Ammon's horn (tissue), 1 donor: ENCODE measurements at regions not wholly inside any gene's neighbourhood (a gene's known extent, or its start where the extent isn't known, plus 50 kb on each side); places are given as distances from the start of the nearest gene placed in this dataset.

Experiments
- DNase-seq: peaks from one replicate; pipeline ENCODE4 v3.0.0-alpha.2; 2016; ENCODE audit warnings: low spot score

DNA sequence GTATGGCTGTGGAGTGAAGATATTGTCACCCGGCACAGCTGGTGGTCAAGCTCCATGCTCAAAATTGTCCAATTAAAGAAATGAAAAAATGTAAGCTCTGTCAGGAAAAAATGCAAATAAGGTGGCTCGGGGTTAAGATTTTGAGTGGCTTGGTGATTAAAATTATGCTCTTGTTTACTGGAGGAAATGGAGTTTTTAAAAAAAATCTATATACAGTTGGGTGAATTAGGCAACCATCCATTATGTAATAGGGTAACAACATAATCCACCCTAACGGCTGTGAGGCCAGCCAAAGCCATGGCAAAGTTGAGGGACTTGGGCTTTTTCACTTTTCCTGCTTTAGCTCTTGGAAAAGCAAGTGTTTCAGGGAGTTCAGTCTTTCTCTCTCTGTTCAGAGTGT, 260.8 kb upstream of the HABP2 start:
- no peak for DNase-seq

- DNase-seq = no peak
These were observed 260.1 kb upstream of the HABP2 start for GRCh38 chr10:113292743-113293142.

DNA sequence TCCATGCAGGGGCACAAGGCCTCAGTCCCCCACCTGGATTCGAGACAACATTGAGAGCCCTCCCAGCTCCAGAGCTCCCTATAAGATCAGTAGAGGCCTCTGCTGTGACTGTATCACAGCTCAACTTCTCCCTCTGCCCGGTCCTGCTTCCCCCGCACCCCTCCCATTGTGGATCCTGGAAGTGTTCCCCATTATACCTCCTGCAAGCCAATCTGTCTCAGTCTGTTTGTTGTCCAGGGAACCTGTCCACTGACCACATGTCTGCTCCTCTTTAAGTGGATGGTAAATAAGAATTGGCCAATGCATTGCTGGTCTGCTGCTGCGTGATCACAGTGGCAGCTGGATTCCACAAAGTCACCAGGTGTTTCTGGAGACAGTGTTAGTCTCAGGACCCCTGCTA, 259.7 kb upstream of the HABP2 start:
- no peak for DNase-seq

- DNase-seq = no peak
These were observed 258.0 kb upstream of the HABP2 start for GRCh38 chr10:113294868-113295267.

GRCh38 chr10:113297226-113297625, 255.6 kb upstream of the HABP2 start:
- no peak for DNase-seq

- no peak for DNase-seq
These were observed 254.2 kb upstream of the HABP2 start for GRCh38 chr10:113298616-113299015.

- no peak for DNase-seq
These were observed 252.7 kb upstream of the HABP2 start for GRCh38 chr10:113300201-113300600.

- DNase-seq = no peak
These were observed 252.2 kb upstream of the HABP2 start for GRCh38 chr10:113300617-113301016.

DNA sequence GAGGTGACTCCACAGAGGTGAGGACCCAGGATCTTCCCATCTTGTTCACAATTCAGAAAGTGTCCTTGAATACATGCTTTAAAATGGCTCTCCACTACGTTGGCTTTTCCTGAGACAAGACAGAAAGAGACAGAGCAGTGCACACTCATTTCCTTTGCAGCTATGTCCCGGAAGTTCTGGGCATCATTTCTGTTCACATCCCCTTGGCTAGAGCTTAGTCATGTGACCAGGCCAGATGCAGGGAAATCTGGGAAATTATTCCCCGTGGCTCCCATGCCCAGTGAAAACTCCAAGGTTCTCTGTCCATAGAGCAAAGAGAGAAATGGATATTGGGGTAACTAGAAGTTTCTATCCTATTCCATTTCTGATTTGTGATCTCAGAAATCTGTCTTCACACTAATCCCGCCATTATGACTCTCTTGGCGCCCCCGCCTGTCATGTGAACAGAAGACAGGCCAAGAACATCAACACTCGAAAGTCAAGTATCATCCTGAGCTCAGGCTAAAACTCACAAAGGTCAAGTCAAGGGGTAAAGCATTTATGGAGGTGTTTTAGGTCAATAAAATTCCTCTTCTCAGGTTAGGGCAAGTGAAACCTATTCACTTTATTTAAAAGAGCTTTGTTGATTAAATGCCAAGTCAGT, 251.4 kb upstream of the HABP2 start:
- no peak for DNase-seq

GRCh38 chr10:113302062-113302461, 250.8 kb upstream of the HABP2 start:
- DNase-seq = no peak

DNA sequence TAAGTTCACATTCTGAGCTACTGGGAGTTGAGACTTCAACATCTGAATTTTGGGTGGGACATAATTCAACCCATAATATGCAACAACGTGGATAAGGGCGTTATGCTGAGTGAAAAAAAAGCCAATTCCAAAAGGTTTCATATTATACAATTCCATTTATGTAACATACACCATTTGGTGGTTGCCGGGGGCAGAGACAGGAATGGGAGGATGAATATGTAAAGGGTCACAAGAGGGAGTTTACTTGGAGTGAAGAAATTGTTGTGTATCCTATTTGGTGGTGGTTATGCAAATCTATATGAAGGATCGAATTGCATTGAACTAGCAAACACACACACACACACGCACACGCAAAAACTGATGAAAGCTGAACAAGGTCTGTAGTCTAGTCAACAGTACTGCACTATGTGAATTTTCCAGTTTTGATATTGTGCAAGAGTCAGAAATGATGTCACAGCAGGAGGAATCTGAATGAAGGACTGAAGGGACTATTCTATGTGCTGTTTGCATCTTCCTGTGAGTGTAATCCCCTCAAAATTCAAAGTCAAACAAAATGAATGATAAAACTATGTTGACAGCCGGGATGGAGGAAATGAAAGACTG, 249.2 kb upstream of the HABP2 start:
- no peak for DNase-seq

DNA sequence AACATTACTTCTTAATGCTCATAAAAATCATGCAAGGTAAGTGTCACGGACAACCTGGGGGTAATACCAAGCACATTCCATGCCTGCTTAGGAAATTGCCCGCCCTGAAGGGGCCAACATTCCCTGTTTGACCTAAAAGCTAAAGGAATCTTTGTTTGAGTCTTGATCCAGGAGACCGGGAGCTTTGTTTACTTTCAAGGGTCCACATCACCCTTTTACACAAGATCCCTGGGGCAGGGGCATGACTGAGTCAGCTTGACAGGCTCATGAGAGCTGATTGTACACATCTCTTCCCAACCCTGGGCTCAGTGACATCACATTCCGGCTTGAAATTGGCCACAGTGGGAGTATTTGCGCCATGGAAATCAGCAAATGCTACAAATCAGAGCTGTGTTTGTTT, 248.1 kb upstream of the HABP2 start:
- no peak for DNase-seq

DNA sequence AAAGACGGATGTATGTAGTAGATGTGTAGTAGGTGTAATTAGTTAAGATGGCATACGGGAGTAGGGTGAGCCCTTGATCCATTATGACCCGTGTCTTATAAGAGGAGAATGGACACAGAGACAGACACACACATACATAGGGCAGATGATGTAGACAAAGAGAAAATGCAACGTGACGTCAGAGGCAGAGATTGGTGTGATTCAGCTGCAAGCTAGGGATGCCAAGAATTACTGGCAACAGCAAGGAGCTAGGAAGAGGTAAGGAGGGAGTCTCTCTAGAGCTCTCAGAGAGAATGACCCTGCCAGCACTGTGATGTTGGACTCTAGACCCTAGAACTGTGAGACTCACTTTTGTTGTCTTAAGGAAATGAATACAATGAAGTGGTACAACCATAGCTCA, 247.0 kb upstream of the HABP2 start:
- no peak for DNase-seq

DNA sequence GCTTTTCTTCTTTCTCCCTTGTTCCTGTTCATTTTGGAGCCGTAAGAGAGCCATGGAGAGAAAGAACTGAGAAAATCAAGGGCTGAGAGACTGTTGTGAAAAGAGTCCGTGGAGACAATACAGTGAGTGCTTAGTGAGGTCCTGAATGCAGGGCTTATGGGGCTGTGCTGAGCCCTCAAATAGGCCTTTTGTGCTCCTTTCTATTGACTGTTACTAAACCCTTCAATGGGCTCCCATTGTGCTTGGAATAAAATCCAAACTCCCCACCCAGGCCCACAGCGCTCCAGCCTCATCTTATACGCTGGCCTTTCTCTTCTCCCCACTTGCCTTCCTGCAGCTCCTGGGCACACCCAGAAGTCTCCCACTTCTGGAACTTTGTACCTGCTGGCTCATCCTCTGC, 243.1 kb upstream of the HABP2 start:
- peak; percentile 72 for DNase-seq

DNA sequence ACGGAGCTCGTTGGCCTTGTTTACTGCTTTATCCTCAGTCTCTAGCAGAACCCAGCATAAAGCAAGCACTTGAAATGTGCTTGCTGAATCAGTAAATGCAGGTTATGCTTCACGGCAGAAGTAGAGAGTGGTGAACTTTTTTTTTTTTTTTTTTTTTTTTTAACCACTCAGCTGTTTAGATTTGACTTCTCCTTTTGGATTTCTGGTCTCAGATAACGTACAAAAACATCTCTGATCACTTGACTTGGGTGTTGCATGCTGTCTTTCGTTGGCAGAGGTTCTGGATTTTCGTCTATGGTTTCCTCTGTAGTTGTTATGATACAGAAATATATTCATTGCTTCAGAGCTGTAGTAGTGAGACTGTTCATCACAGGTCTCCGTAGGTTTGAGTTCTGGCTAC, 242.5 kb upstream of the HABP2 start:
- no peak for DNase-seq

DNA sequence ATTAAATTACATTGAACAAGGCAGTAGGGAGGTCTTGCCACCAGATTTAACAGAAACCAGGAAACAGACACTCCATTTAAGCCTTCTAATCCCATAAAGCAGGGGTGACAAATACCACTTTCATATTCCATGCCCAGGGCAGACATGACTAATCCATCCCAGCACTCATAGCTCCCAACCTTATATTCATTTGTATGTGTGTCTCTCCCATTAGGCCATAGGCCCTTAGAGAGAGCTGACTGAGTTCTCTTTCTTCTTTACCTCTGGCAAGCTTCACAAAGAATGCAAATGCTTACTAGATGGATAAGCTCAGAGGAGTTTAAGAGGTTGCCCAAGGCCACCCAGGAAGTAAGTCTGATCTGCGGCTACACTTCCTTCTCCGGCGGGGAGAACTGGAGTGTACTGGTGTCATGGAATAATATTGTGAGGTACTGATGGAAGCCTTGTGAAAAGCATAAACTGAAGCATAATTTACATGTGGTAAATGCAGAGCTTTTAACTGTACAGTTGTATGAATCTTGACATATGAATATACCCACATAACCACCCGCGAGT, 239.7 kb upstream of the HABP2 start:
- no peak for DNase-seq

- DNase-seq = no peak
These were observed 239.1 kb upstream of the HABP2 start for GRCh38 chr10:113313722-113314121.

DNA sequence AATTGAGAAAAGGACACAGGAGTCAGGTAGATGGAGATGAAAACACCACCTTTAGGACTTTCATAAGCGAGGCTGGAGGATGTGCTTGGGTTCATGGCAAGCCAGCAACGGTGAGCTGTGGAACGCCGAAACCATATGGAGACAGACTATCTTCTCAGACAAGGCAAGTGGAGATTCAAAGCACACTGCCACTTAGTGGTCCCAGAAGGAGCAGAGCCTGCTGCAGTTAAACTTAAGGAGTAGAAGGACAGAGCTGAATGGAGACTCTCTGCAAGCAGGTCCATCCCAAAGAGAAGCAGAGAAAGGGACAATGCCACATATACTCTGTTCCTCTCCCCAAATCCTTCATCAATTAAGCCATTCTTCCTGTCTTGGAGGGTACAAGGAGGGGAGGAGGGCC, 236.3 kb upstream of the HABP2 start:
- no peak for DNase-seq

DNA sequence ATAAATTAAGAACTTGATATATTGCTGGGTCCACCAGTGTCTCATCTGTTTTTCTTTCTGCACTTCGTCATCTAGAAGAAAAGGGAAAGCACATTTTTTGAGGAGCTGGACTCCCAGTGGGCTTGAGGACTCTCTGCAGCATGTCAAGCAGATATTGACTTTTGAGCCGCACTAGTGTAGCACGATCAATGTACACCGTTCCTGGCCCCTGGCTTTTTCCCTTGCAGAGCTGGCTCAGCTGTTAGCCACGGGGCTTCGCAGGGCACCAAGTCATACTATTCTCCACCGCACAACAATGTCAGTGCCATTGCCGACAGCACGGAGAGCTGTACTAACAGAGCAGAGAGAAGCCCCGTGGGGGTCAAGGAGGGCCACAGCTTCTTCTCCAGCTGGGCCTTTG, 235.4 kb upstream of the HABP2 start:
- DNase-seq = no peak

DNA sequence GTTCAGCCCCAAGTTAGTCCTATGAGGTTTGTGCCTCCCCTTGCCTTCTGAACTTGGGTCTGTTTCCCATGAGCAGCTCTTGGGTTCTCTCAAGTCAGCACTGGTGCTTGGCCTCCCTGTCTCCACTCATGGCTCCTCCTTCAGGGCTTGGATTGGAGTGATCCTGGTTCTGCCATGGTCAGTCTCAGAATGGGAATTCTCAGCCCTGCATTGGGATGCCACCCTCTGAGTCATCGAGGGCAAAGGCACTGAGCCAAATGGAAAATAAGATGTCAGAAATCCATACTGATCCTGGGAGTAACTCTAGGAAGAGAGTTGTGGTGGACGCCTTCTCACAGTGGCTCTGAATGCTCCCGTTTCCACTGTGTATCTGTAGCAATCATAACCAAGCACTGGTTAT, 233.4 kb upstream of the HABP2 start:
- no peak for DNase-seq

DNA sequence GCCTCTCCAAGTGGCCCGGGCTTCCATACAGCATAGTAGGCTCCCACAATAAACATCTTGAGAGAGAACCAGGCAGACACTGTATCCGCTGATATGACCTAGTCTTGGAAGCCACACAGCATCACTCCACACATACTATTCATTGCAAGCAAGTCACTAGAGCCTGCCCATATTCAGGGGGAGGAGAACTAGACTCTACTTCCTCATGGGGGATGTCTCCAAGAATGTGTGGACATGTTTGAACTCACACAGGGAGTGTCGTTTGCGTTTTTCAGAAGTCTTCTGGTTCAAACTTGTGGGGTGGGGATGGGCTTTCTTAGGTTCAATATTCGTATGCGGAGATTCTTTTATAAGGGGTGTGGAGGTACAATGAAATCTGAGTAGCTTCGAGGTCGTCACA, 232.6 kb upstream of the HABP2 start:
- DNase-seq = no peak

- DNase-seq = peak; percentile 49
These were observed 231.9 kb upstream of the HABP2 start for GRCh38 chr10:113320987-113321386.

- peak; percentile 78 for DNase-seq
These were observed 230.0 kb upstream of the HABP2 start for GRCh38 chr10:113322843-113323242.

DNA sequence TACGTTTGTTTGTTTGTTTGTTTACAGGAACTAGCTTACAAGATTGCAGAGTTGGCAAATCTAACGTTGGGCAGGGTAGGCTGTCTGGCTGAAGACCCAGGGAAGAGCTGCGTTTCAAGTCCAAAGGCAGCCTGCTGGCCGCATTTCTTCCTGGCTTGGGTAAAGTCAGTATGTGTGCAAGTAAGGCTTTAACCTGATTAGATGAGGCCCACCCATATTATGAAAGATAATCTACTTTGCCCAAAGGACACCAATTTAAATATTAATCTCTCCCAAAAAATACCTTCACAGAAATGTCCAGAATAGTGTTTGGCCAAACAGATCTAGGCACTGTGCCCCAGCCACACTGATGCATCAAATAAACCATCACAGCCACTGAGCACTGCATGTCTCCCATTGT, 228.9 kb upstream of the HABP2 start:
- no peak for DNase-seq
